ENCODE measurements at regions not wholly inside any gene's neighbourhood (a gene's known extent, or its start where the extent isn't known, plus 50 kb on each side); places are given as distances from the start of the nearest gene placed in this dataset.

- TF ChIP-seq, protein P1, sequence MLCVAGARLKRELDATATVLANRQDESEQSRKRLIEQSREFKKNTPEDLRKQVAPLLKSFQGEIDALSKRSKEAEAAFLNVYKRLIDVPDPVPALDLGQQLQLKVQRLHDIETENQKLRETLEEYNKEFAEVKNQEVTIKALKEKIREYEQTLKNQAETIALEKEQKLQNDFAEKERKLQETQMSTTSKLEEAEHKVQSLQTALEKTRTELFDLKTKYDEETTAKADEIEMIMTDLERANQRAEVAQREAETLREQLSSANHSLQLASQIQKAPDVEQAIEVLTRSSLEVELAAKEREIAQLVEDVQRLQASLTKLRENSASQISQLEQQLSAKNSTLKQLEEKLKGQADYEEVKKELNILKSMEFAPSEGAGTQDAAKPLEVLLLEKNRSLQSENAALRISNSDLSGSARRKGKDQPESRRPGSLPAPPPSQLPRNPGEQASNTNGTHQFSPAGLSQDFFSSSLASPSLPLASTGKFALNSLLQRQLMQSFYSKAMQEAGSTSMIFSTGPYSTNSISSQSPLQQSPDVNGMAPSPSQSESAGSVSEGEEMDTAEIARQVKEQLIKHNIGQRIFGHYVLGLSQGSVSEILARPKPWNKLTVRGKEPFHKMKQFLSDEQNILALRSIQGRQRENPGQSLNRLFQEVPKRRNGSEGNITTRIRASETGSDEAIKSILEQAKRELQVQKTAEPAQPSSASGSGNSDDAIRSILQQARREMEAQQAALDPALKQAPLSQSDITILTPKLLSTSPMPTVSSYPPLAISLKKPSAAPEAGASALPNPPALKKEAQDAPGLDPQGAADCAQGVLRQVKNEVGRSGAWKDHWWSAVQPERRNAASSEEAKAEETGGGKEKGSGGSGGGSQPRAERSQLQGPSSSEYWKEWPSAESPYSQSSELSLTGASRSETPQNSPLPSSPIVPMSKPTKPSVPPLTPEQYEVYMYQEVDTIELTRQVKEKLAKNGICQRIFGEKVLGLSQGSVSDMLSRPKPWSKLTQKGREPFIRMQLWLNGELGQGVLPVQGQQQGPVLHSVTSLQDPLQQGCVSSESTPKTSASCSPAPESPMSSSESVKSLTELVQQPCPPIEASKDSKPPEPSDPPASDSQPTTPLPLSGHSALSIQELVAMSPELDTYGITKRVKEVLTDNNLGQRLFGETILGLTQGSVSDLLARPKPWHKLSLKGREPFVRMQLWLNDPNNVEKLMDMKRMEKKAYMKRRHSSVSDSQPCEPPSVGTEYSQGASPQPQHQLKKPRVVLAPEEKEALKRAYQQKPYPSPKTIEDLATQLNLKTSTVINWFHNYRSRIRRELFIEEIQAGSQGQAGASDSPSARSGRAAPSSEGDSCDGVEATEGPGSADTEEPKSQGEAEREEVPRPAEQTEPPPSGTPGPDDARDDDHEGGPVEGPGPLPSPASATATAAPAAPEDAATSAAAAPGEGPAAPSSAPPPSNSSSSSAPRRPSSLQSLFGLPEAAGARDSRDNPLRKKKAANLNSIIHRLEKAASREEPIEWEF (CRISPR knock-in tag; IDR thresholded peaks at IDR 0.05): peak; percentile 79
- TF ChIP-seq ZNF589 (CRISPR knock-in tag; IDR thresholded peaks at IDR 0.05; ENCODE audit: low read depth) (peak; percentile 97), SRSF3 (IDR thresholded peaks at IDR 0.05; ENCODE audit: insufficient read depth, low read length) (no peak), DEAF1 (CRISPR knock-in tag; IDR thresholded peaks at IDR 0.05) (peak; percentile 47; the same call in 1 of the 2 replicates), ZNF134 (CRISPR knock-in tag; conservative IDR thresholded peaks at IDR 0.05) (peak; percentile 37; the same call in 1 of the 2 replicates), GMEB1 (CRISPR knock-in tag; IDR thresholded peaks at IDR 0.05) (peak; percentile 64), ZFPM2 (CRISPR knock-in tag; IDR thresholded peaks at IDR 0.05) (no peak; the same call in 1 of the 2 replicates), ILK (tag; IDR thresholded peaks at IDR 0.05; ENCODE audit: borderline replicate concordance, low read depth) (no peak), FOS (IDR thresholded peaks at IDR 0.05; ENCODE audit: extremely low read depth, insufficient read length) (peak; percentile 65), PHF20 (IDR thresholded peaks at IDR 0.05; ENCODE audit: partially characterized antibody) (no peak), ZNF57 (CRISPR knock-in tag; IDR thresholded peaks at IDR 0.05) (no peak), KHSRP (IDR thresholded peaks at IDR 0.05) (0 out of 2 replicates have a peak, but pooled peaks have one; percentile 10), ZBTB17 (CRISPR knock-in tag; IDR thresholded peaks at IDR 0.05) (peak; percentile 84), ZNF592 (IDR thresholded peaks at IDR 0.05) (peak; percentile 95), HEY1 (CRISPR knock-in tag; IDR thresholded peaks at IDR 0.05; ENCODE audit: borderline replicate concordance) (no peak)
These were observed 102.1 kb downstream of the CEBPB start (continued) for GRCh38 chr20:50292591-50293283.

All from K562 (cell line).